OCI-LY1 (cell line): ENCODE measurements at regions not wholly inside any gene's neighbourhood (a gene's known extent, or its start where the extent isn't known, plus 50 kb on each side); places are given as distances from the start of the nearest gene placed in this dataset.

Source experiments
- H2AFZ ChIP-seq: fragments of 200-600 bp; sonication (generic), shearing (Covaris generic); 2 replicates; pipeline ENCODE4 v1.6.0; 2014; ENCODE audit warnings: antibody characterized with exemption, mild to moderate bottlenecking, low read length
- H3F3A ChIP-seq: fragments of 200-600 bp; sonication (generic), shearing (Covaris generic); 2 replicates; pipeline ENCODE4 v1.6.0; 2014; ENCODE audit warnings: mild to moderate bottlenecking, antibody characterized with exemption, low read length, moderate library complexity; ENCODE audit not compliant: insufficient read depth
- H3K27ac ChIP-seq: fragments of 200-600 bp; sonication (generic); 2 replicates; pipeline ENCODE4 v1.5.1; 2014; ENCODE audit warnings: low read length, mixed run types, mild to moderate bottlenecking, low read depth; ENCODE audit not compliant: poor library complexity, severe bottlenecking
- H3K27me3 ChIP-seq: fragments of 200-600 bp; sonication (generic); 2 replicates; pipeline ENCODE4 v1.6.0; 2014; ENCODE audit warnings: antibody characterized with exemption, mild to moderate bottlenecking, low read length, moderate library complexity; ENCODE audit not compliant: insufficient read depth
- H3K36me3 ChIP-seq: fragments of 200-600 bp; sonication (generic); 2 replicates; pipeline ENCODE4 v1.6.1; 2014; ENCODE audit warnings: mild to moderate bottlenecking, antibody characterized with exemption, low read length, moderate library complexity, mixed read lengths; ENCODE audit not compliant: insufficient read depth
- H3K4me1 ChIP-seq: fragments of 200-600 bp; sonication (generic); 2 replicates; pipeline ENCODE4 v1.5.1; 2014; ENCODE audit warnings: mild to moderate bottlenecking, low read length, moderate library complexity; ENCODE audit not compliant: insufficient read depth, severe bottlenecking
- H3K4me2 ChIP-seq: fragments of 200-600 bp; sonication (generic), shearing (Covaris generic); 2 replicates; pipeline ENCODE4 v1.6.1; 2014; ENCODE audit warnings: low read length
- H3K4me3 ChIP-seq: fragments of 200-600 bp; sonication (generic); 2 replicates; pipeline ENCODE4 v1.5.1; 2014; ENCODE audit warnings: low read length, low read depth, mild to moderate bottlenecking, mixed read lengths; ENCODE audit not compliant: poor library complexity, severe bottlenecking
- H3K79me2 ChIP-seq: fragments of 200-600 bp; shearing (Covaris generic); 2 replicates; pipeline ENCODE4 v1.6.1; 2016; ENCODE audit warnings: mixed run types, low read length, mixed read lengths; ENCODE audit not compliant: insufficient read depth
- H3K9ac ChIP-seq: fragments of 200-600 bp; sonication (generic), shearing (Covaris generic); 2 replicates; pipeline ENCODE4 v1.6.1; 2014; ENCODE audit warnings: mild to moderate bottlenecking, low read length, mixed read lengths
- H3K9me2 ChIP-seq: fragments of 200-600 bp; sonication (generic), shearing (Covaris generic); 2 replicates; pipeline ENCODE4 v1.6.1; 2014; ENCODE audit warnings: low read depth, mild to moderate bottlenecking, low read length, mixed read lengths
- H3K9me3 ChIP-seq: fragments of 200-600 bp; shearing (Covaris generic); 2 replicates; pipeline ENCODE4 v1.6.1; 2014; ENCODE audit warnings: low read length, mixed read lengths
- H4K20me1 ChIP-seq: fragments of 200-600 bp; sonication (generic), shearing (Covaris generic); 2 replicates; pipeline ENCODE4 v1.6.0; 2016; ENCODE audit warnings: mild to moderate bottlenecking, low read length; ENCODE audit not compliant: insufficient read depth
- CTCF ChIP-seq: fragments of 200-600 bp; sonication (generic), shearing (Covaris generic); IDR thresholded peaks from 2 replicates; pipeline ENCODE4 v1.5.1; 2017; ENCODE audit warnings: mild to moderate bottlenecking, antibody characterized with exemption, low read length, moderate library complexity, mixed read lengths
- EZH2 ChIP-seq: fragments of 200-600 bp; sonication (generic), shearing (Covaris generic); IDR thresholded peaks from 2 replicates; pipeline ENCODE4 v1.8.0; 2017; ENCODE audit warnings: borderline replicate concordance, mixed run types, mild to moderate bottlenecking, antibody characterized with exemption, low read length, moderate library complexity, mixed read lengths

- no peak overlapping the region for H3K27ac ChIP-seq
- no peak for TF ChIP-seq CTCF
- TF ChIP-seq EZH2: no peak
- no peaks in the 10 kb centered on the region for H3K36me3 ChIP-seq
- H3K4me1 ChIP-seq: no peaks in the 10 kb centered on the region
- no peak overlapping the region for H3K9ac ChIP-seq
- H3K4me3 ChIP-seq: no peak overlapping the region
- H3K9me3 ChIP-seq: peaks cover 3% of the 10 kb centered on the region; the same call in 1 of the 2 replicates
- H4K20me1 ChIP-seq: no peaks in the 10 kb centered on the region
- no peaks in the 10 kb centered on the region for H3K9me2 ChIP-seq
- no peak overlapping the region for H3K4me2 ChIP-seq
- no peaks in the 10 kb centered on the region for H3K79me2 ChIP-seq
- no peak overlapping the region for H2AFZ ChIP-seq
- no peaks in the 10 kb centered on the region for H3K27me3 ChIP-seq
- no peaks in the 10 kb centered on the region for H3F3A ChIP-seq
Observed at GRCh38 chr9:25600501-25600900, 77.7 kb downstream of the TUSC1 start.

GRCh38 chr9:25584611-25585010 lies 93.6 kb downstream of the TUSC1 start:
- Histone ChIP-seq H4K20me1 (no peaks in the 10 kb centered on the region), H3K4me3 (no peak overlapping the region), H3K27me3 (no peaks in the 10 kb centered on the region)

GRCh38 chr9:25573281-25573680 lies 105.0 kb downstream of the TUSC1 start:
- no peaks in the 10 kb centered on the region for H3K9me3 ChIP-seq
- H3F3A ChIP-seq: no peaks in the 10 kb centered on the region
- TF ChIP-seq EZH2: no peak
- TF ChIP-seq CTCF: no peak
- no peaks in the 10 kb centered on the region for H4K20me1 ChIP-seq
- no peaks in the 10 kb centered on the region for H3K4me1 ChIP-seq
- no peaks in the 10 kb centered on the region for H3K36me3 ChIP-seq
- no peak overlapping the region for H3K4me3 ChIP-seq
- no peak overlapping the region for H3K27ac ChIP-seq
- no peaks in the 10 kb centered on the region for H3K27me3 ChIP-seq
- H3K9me2 ChIP-seq: no peaks in the 10 kb centered on the region
- no peak overlapping the region for H3K4me2 ChIP-seq
- H2AFZ ChIP-seq: no peak overlapping the region
- H3K9ac ChIP-seq: no peak overlapping the region
- no peaks in the 10 kb centered on the region for H3K79me2 ChIP-seq

More at GRCh38 chr9:25584611-25585010, 93.6 kb downstream of the TUSC1 start:
- H2AFZ ChIP-seq: no peak overlapping the region
- H3K79me2 ChIP-seq: no peaks in the 10 kb centered on the region
- H3K4me2 ChIP-seq: no peak overlapping the region
- H3K27ac ChIP-seq: no peak overlapping the region
- H3K9ac ChIP-seq: no peak overlapping the region
- no peaks in the 10 kb centered on the region for H3K4me1 ChIP-seq
- TF ChIP-seq CTCF (no peak), EZH2 (no peak)
- no peaks in the 10 kb centered on the region for H3K9me3 ChIP-seq
- no peaks in the 10 kb centered on the region for H3F3A ChIP-seq
- no peaks in the 10 kb centered on the region for H3K9me2 ChIP-seq
- H3K36me3 ChIP-seq: no peaks in the 10 kb centered on the region
